SK-N-DZ (cell line): ENCODE measurements at regions not wholly inside any gene's neighbourhood (a gene's known extent, or its start where the extent isn't known, plus 50 kb on each side); places are given as distances from the start of the nearest gene placed in this dataset.
"Not testable (repeated sequence)": the region's sequence is repeated elsewhere in the genome, so short reads cannot be mapped to it uniquely, and the experiment has no call there.

Experiments
- DNase-seq: peaks from one replicate; pipeline ENCODE4 v3.0.0-alpha.2; 2015; ENCODE audit warnings: low spot score

GRCh38 chr2:208608122-208608835 lies 201.7 kb downstream of the PTH2R start:
- DNase-seq, result peak; percentile 13

- DNase-seq, result no peak
Observed at GRCh38 chr2:208609166-208609804, 202.7 kb downstream of the PTH2R start.

- not testable (repeated sequence) for DNase-seq
Observed at GRCh38 chr2:208615675-208616074, 209.1 kb downstream of the PTH2R start.

- no peak for DNase-seq
Observed at GRCh38 chr2:208618220-208618619, 211.6 kb downstream of the PTH2R start.

- peak; percentile 27 for DNase-seq
Observed at GRCh38 chr2:208619993-208620392, 213.4 kb downstream of the PTH2R start.

GRCh38 chr2:208620487-208620978 lies 213.9 kb downstream of the PTH2R start:
- DNase-seq, result peak; percentile 6

GRCh38 chr2:208627110-208627884 lies 220.7 kb downstream of the PTH2R start:
- DNase-seq, result no peak

- DNase-seq, result no peak
Observed at GRCh38 chr2:208627916-208628315, 221.3 kb downstream of the PTH2R start.

- no peak for DNase-seq
Observed at GRCh38 chr2:208638059-208638458, 231.5 kb downstream of the PTH2R start.

GRCh38 chr2:208642125-208642779 lies 235.7 kb downstream of the PTH2R start:
- no peak for DNase-seq

- DNase-seq, result no peak
Observed at GRCh38 chr2:208643145-208643544, 236.6 kb downstream of the PTH2R start.

GRCh38 chr2:208645226-208645625 lies 238.6 kb downstream of the PTH2R start:
- no peak for DNase-seq

- DNase-seq, result no peak
Observed at GRCh38 chr2:208648368-208648767, 241.8 kb downstream of the PTH2R start.

GRCh38 chr2:208653383-208653782 lies 246.8 kb downstream of the PTH2R start:
- no peak for DNase-seq

- no peak for DNase-seq
Observed at GRCh38 chr2:208654056-208654455, 247.5 kb downstream of the PTH2R start.

- DNase-seq, result no peak
Observed at GRCh38 chr2:208657468-208657867, 250.9 kb downstream of the PTH2R start.

GRCh38 chr2:208669394-208669793 lies 262.8 kb downstream of the PTH2R start:
- DNase-seq, result no peak

GRCh38 chr2:208671284-208671683 lies 264.7 kb downstream of the PTH2R start:
- peak; percentile 50 for DNase-seq

GRCh38 chr2:208671886-208672680 lies 265.5 kb downstream of the PTH2R start:
- DNase-seq, result no peak

GRCh38 chr2:208673631-208674030 lies 267.0 kb downstream of the PTH2R start:
- no peak for DNase-seq

- no peak for DNase-seq
Observed at GRCh38 chr2:208674919-208675318, 268.3 kb downstream of the PTH2R start.
